Testis (tissue), 2 donors: ENCODE measurements at regions not wholly inside any gene's neighbourhood (a gene's known extent, or its start where the extent isn't known, plus 50 kb on each side); places are given as distances from the start of the nearest gene placed in this dataset.

Experiments
- CTCF ChIP-seq, 3 experiments: fragments of 450-650 bp in 2 of 3; fragments of 200-600 bp in 1 of 3; sonication (generic) in 1 of 3; IDR thresholded peaks; one replicate each; pipeline ENCODE4 v1.5.1; 2016 to 2019; ENCODE audit warnings: antibody characterized with exemption in 3 of 3, mild to moderate bottlenecking in 2 of 3, moderate library complexity in 1 of 3
- POLR2A ChIP-seq: fragments of 450-650 bp; IDR thresholded peaks from one replicate; pipeline ENCODE4 v1.6.1; 2017; ENCODE audit warnings: antibody characterized with exemption, mild to moderate bottlenecking, moderate library complexity

GRCh38 chr2:224103651-224104050, 64.6 kb upstream of the SERPINE2 start:
- no peak for TF ChIP-seq CTCF (IDR thresholded peaks at IDR 0.05)
- no peak for TF ChIP-seq POLR2A
